WTC11 (cell line): ENCODE measurements at regions not wholly inside any gene's neighbourhood (a gene's known extent, or its start where the extent isn't known, plus 50 kb on each side); places are given as distances from the start of the nearest gene placed in this dataset.

Source experiments
- ATAC-seq: fragments of 200-7000 bp; cut with Tn5 transposase; 2 replicates; pipeline ENCODE4 v1.10.0; 2021; ENCODE audit warnings: mild to moderate bottlenecking, moderate library complexity
- CTCF ChIA-PET: fragments of 300-600 bp; sonication (Branson Sonifier 250); formaldehyde crosslinking; loops from one replicate; lab custom pipeline; 2021; ENCODE audit warnings: antibody characterized with exemption; lab: Charles Lee
- POLR2A ChIA-PET: fragments of 350-600 bp; sonication (Branson Sonifier 250); formaldehyde crosslinking; loops from one replicate; lab custom pipeline; 2021; ENCODE audit warnings: antibody characterized with exemption; lab: Charles Lee
- DNase-seq: peaks from one replicate; pipeline ENCODE4 v3.0.0; 2021; ENCODE audit warnings: low spot score
- H3K27ac Mint-ChIP-seq: 2 replicates; pipeline ENCODE4 v1.8.0; 2021; ENCODE audit warnings: mixed read lengths
- H3K27me3 Mint-ChIP-seq: 2 replicates; pipeline ENCODE4 v1.8.0; 2021; ENCODE audit warnings: low read depth, mild to moderate bottlenecking, moderate library complexity, mixed read lengths
- H3K36me3 Mint-ChIP-seq: 2 replicates; pipeline ENCODE4 v1.8.0; 2021; ENCODE audit warnings: mixed read lengths
- H3K4me1 Mint-ChIP-seq: 2 replicates; pipeline ENCODE4 v1.8.0; 2022; ENCODE audit warnings: mixed read lengths
- H3K4me3 Mint-ChIP-seq: 2 replicates; pipeline ENCODE4 v1.8.0; 2021; ENCODE audit warnings: mild to moderate bottlenecking, moderate library complexity, mixed read lengths
- H3K9me3 Mint-ChIP-seq: 2 replicates; pipeline ENCODE4 v1.8.0; 2021; ENCODE audit warnings: mixed read lengths
- ATF2 ChIP-seq: sonication (generic); formaldehyde crosslinking; IDR thresholded peaks from 2 replicates; pipeline ENCODE4 v1.8.1; 2022; ENCODE audit warnings: low read depth, missing genetic modification reagents, borderline replicate concordance
- CREB1 ChIP-seq: sonication (generic); formaldehyde crosslinking; IDR thresholded peaks from 2 replicates; pipeline ENCODE4 v1.8.0; 2023; ENCODE audit warnings: mild to moderate bottlenecking, missing genetic modification reagents
- CREM ChIP-seq: sonication (generic); formaldehyde crosslinking; IDR thresholded peaks from 2 replicates; pipeline ENCODE4 v1.8.1; 2022; ENCODE audit warnings: mild to moderate bottlenecking, missing genetic modification reagents, moderate library complexity
- E2F5 ChIP-seq: sonication (generic); formaldehyde crosslinking; IDR thresholded peaks from 2 replicates; pipeline ENCODE4 v1.8.1; 2022; ENCODE audit warnings: mild to moderate bottlenecking, moderate library complexity, missing genetic modification reagents
- ELF4 ChIP-seq: sonication (generic); formaldehyde crosslinking; IDR thresholded peaks from 2 replicates; pipeline ENCODE4 v1.8.1; 2022; ENCODE audit warnings: low read depth, mild to moderate bottlenecking, moderate library complexity, missing genetic modification reagents
- FOXK1 ChIP-seq: sonication (generic); formaldehyde crosslinking; IDR thresholded peaks from 2 replicates; pipeline ENCODE4 v1.8.0; 2022; ENCODE audit warnings: mild to moderate bottlenecking, moderate library complexity, missing genetic modification reagents
- GABPB1 ChIP-seq: sonication (generic); formaldehyde crosslinking; IDR thresholded peaks from 2 replicates; pipeline ENCODE4 v1.8.1; 2023; ENCODE audit warnings: mild to moderate bottlenecking, missing genetic modification reagents
- HMGXB4 ChIP-seq: sonication (generic); formaldehyde crosslinking; IDR thresholded peaks from 2 replicates; pipeline ENCODE4 v1.8.1; 2023; ENCODE audit warnings: mild to moderate bottlenecking, moderate library complexity, missing genetic modification reagents
- IRF2 ChIP-seq: sonication (generic); formaldehyde crosslinking; IDR thresholded peaks from 2 replicates; pipeline ENCODE4 v1.8.0; 2022; ENCODE audit warnings: low read depth, missing genetic modification reagents, borderline replicate concordance
- KAT7 ChIP-seq: sonication (generic); formaldehyde crosslinking; IDR thresholded peaks from 2 replicates; pipeline ENCODE4 v1.8.1; 2023; ENCODE audit warnings: missing genetic modification reagents, mild to moderate bottlenecking, borderline replicate concordance
- MLX ChIP-seq: sonication (generic); formaldehyde crosslinking; IDR thresholded peaks from 2 replicates; pipeline ENCODE4 v1.8.1; 2023; ENCODE audit warnings: mild to moderate bottlenecking, missing genetic modification reagents, moderate library complexity
- MYBL2 ChIP-seq: sonication (generic); formaldehyde crosslinking; IDR thresholded peaks from 2 replicates; pipeline ENCODE4 v1.8.1; 2023; ENCODE audit warnings: mild to moderate bottlenecking, moderate library complexity, missing genetic modification reagents
- NR1H2 ChIP-seq: sonication (generic); formaldehyde crosslinking; IDR thresholded peaks from 2 replicates; pipeline ENCODE4 v1.9.0; 2021; ENCODE audit warnings: mild to moderate bottlenecking, moderate library complexity, missing genetic modification reagents
- OVOL2 ChIP-seq: fragments of 250-450 bp; sonication (Bioruptor Pico); IDR thresholded peaks from 2 replicates; pipeline ENCODE4 v1.9.0; 2021; ENCODE audit warnings: mild to moderate bottlenecking, borderline replicate concordance
- PREB ChIP-seq: sonication (generic); formaldehyde crosslinking; IDR thresholded peaks from 2 replicates; pipeline ENCODE4 v1.8.1; 2022; ENCODE audit warnings: mild to moderate bottlenecking, missing genetic modification reagents, moderate library complexity, borderline replicate concordance
- SMAD4 ChIP-seq: sonication (generic); formaldehyde crosslinking; IDR thresholded peaks from 2 replicates; pipeline ENCODE4 v1.8.0; 2022; ENCODE audit warnings: mild to moderate bottlenecking, missing genetic modification reagents
- SP1 ChIP-seq: sonication (generic); formaldehyde crosslinking; conservative IDR thresholded peaks from 2 replicates; pipeline ENCODE4 v1.8.1; 2022; ENCODE audit warnings: missing genetic modification reagents
- STAT6 ChIP-seq: sonication (generic); formaldehyde crosslinking; conservative IDR thresholded peaks from 2 replicates; pipeline ENCODE4 v1.8.1; 2023; ENCODE audit warnings: mild to moderate bottlenecking, low read depth, missing genetic modification reagents, moderate library complexity
- TEAD1 ChIP-seq: sonication (generic); formaldehyde crosslinking; IDR thresholded peaks from 2 replicates; pipeline ENCODE4 v1.8.0; 2022; ENCODE audit warnings: mild to moderate bottlenecking, missing genetic modification reagents
- USF2 ChIP-seq: sonication (generic); formaldehyde crosslinking; IDR thresholded peaks from 2 replicates; pipeline ENCODE4 v1.8.1; 2023; ENCODE audit warnings: mild to moderate bottlenecking, missing genetic modification reagents, moderate library complexity
- ZNF396 ChIP-seq: fragments of 250-450 bp; sonication (Bioruptor Pico); IDR thresholded peaks from 2 replicates; pipeline ENCODE4 v1.8.0; 2021; ENCODE audit warnings: mild to moderate bottlenecking, moderate library complexity, borderline replicate concordance
- ZNF423 ChIP-seq: fragments of 250-450 bp; sonication (Bioruptor Pico); IDR thresholded peaks from 2 replicates; pipeline ENCODE4 v2.1.2; 2022; ENCODE audit warnings: mild to moderate bottlenecking, moderate library complexity
- ZNF425 ChIP-seq: fragments of 250-450 bp; sonication (Bioruptor Pico); conservative IDR thresholded peaks from 2 replicates; pipeline ENCODE4 v1.9.0; 2021; ENCODE audit warnings: mild to moderate bottlenecking
- ZNF671 ChIP-seq: fragments of 250-450 bp; sonication (Bioruptor Pico); IDR thresholded peaks from 2 replicates; pipeline ENCODE4 v1.8.0; 2021; ENCODE audit warnings: mild to moderate bottlenecking

GRCh38 chr14:65346895-65347294 lies 65.6 kb upstream of the FUT8 start (continued):
- TF ChIP-seq E2F5 (no peak), SMAD4 (CRISPR knock-in tag) (no peak), ELF4 (CRISPR knock-in tag) (no peak), GABPB1 (no peak), CREM (no peak), ZNF671 (CRISPR knock-in tag) (no peak)

GRCh38 chr14:65348137-65348536 lies 64.4 kb upstream of the FUT8 start:
- POLR2A ChIA-PET = no interaction called here
- Mint-ChIP-seq H3K27me3 (no peaks in the 10 kb centered on the region; the same call in 1 of the 2 replicates), H3K9me3 (0 out of 2 replicates have a peak, but pooled peaks cover 4% of the 10 kb centered on the region), H3K4me1 (0 out of 2 replicates have a peak, but pooled peaks cover 3% of the 10 kb centered on the region), H3K36me3 (no peaks in the 10 kb centered on the region), H3K27ac (no peak overlapping the region), H3K4me3 (no peak overlapping the region)
- DNase-seq = no peak
- ATAC-seq = no peak
- no peak for TF ChIP-seq KAT7
- no peak for TF ChIP-seq MYBL2
- TF ChIP-seq SP1 (CRISPR knock-in tag) = no peak
- no peak for TF ChIP-seq FOXK1
- no peak for TF ChIP-seq USF2
- no peak for TF ChIP-seq HMGXB4
- no peak for TF ChIP-seq MLX (CRISPR knock-in tag)
- no peak for TF ChIP-seq ZNF423
- no peak for TF ChIP-seq ZNF396 (CRISPR knock-in tag)
- no peak for TF ChIP-seq CREB1 (CRISPR knock-in tag)
- no peak for TF ChIP-seq STAT6
- TF ChIP-seq OVOL2 (CRISPR knock-in tag) = no peak
- no peak for TF ChIP-seq ZNF425 (CRISPR knock-in tag)
- TF ChIP-seq TEAD1 (CRISPR knock-in tag) = no peak
- no peak for TF ChIP-seq NR1H2 (CRISPR knock-in tag)
- no peak for TF ChIP-seq IRF2 (CRISPR knock-in tag)
- TF ChIP-seq ATF2 (CRISPR knock-in tag) = no peak
- no peak for TF ChIP-seq PREB (CRISPR knock-in tag)
- TF ChIP-seq CREM = no peak
- TF ChIP-seq ELF4 (CRISPR knock-in tag) = no peak
- CTCF ChIA-PET = no interaction called here
